HEK293T (cell line): ENCODE measurements at regions not wholly inside any gene's neighbourhood (a gene's known extent, or its start where the extent isn't known, plus 50 kb on each side); places are given as distances from the start of the nearest gene placed in this dataset.

ENCODE experiments used
- CTCF ChIA-PET: fragments of 350-600 bp; formaldehyde crosslinking; extraction: SDS; loops from one replicate; lab custom pipeline; 2021; ENCODE audit warnings: antibody characterized with exemption, inconsistent platforms; lab: Yijun Ruan, JAX
- POLR2A ChIA-PET: fragments of 350-600 bp; formaldehyde crosslinking; extraction: SDS; loops from one replicate; lab custom pipeline; 2020; ENCODE audit warnings: antibody characterized with exemption, inconsistent platforms; lab: Yijun Ruan, JAX
- DNase-seq: peaks from one replicate; pipeline ENCODE4 v3.0.0; 2012; ENCODE audit warnings: mixed read lengths; ENCODE audit errors: extremely low spot score
- ARNT ChIP-seq: fragments of 450-650 bp; IDR thresholded peaks from 2 replicates; pipeline ENCODE4 v1.6.1; 2017; ENCODE audit warnings: mild to moderate bottlenecking
- BHLHE40 ChIP-seq: fragments of 450-650 bp; IDR thresholded peaks from 2 replicates; pipeline ENCODE4 v1.6.1; 2016; ENCODE audit warnings: mild to moderate bottlenecking, moderate library complexity, borderline replicate concordance
- CTBP1 ChIP-seq: fragments of 450-650 bp; IDR thresholded peaks from 2 replicates; pipeline ENCODE4 v1.6.1; 2016; ENCODE audit warnings: borderline replicate concordance
- ELF4 ChIP-seq: fragments of 450-650 bp; IDR thresholded peaks from 2 replicates; pipeline ENCODE4 v1.6.1; 2017; ENCODE audit warnings: antibody characterized with exemption
- FOXA1 ChIP-seq: fragments of 450-650 bp; IDR thresholded peaks from 2 replicates; pipeline ENCODE4 v1.6.1; 2016; ENCODE audit warnings: mild to moderate bottlenecking
- FOXK2 ChIP-seq: fragments of 450-650 bp; IDR thresholded peaks from 2 replicates; pipeline ENCODE4 v1.6.1; 2016; ENCODE audit warnings: mild to moderate bottlenecking
- FOXM1 ChIP-seq: fragments of 450-650 bp; IDR thresholded peaks from 2 replicates; pipeline ENCODE4 v1.6.1; 2017; ENCODE audit warnings: mild to moderate bottlenecking, borderline replicate concordance
- HDGF ChIP-seq: fragments of 450-650 bp; IDR thresholded peaks from 2 replicates; pipeline ENCODE4 v1.6.1; 2017; ENCODE audit warnings: antibody characterized with exemption, borderline replicate concordance
- L3MBTL2 ChIP-seq: fragments of 450-650 bp; conservative IDR thresholded peaks from 2 replicates; pipeline ENCODE4 v1.6.1; 2016; ENCODE audit warnings: mild to moderate bottlenecking
- LEF1 ChIP-seq: fragments of 450-650 bp; IDR thresholded peaks from 2 replicates; pipeline ENCODE4 v1.6.1; 2017; ENCODE audit warnings: mild to moderate bottlenecking, borderline replicate concordance
- NFRKB ChIP-seq: fragments of 450-650 bp; IDR thresholded peaks from 2 replicates; pipeline ENCODE4 v1.6.1; 2016; ENCODE audit warnings: mild to moderate bottlenecking, moderate library complexity
- PKNOX1 ChIP-seq: fragments of 450-650 bp; IDR thresholded peaks from 2 replicates; pipeline ENCODE4 v1.6.1; 2016
- SP1 ChIP-seq: fragments of 450-650 bp; IDR thresholded peaks from 2 replicates; pipeline ENCODE4 v1.6.1; 2017
- SUZ12 ChIP-seq: fragments of 450-650 bp; IDR thresholded peaks from 2 replicates; pipeline ENCODE4 v1.6.1; 2016; ENCODE audit warnings: mild to moderate bottlenecking
- TARDBP ChIP-seq: fragments of 450-650 bp; IDR thresholded peaks from 2 replicates; pipeline ENCODE4 v1.6.1; 2016
- ZNF384 ChIP-seq: fragments of 450-650 bp; IDR thresholded peaks from 2 replicates; pipeline ENCODE4 v1.6.1; 2016

- TF ChIP-seq FOXK2 (no peak), PKNOX1 (no peak), LEF1 (no peak), FOXM1 (no peak), HDGF (no peak), TARDBP (no peak), NFRKB (no peak), ZNF384 (no peak), CTBP1 (no peak), ARNT (no peak), BHLHE40 (no peak), L3MBTL2 (no peak), SUZ12 (no peak), FOXA1 (no peak), ELF4 (no peak), SP1 (no peak)
These were observed 238.8 kb downstream of the CNTN3 start for GRCh38 chr3:74375653-74376052.

DNA sequence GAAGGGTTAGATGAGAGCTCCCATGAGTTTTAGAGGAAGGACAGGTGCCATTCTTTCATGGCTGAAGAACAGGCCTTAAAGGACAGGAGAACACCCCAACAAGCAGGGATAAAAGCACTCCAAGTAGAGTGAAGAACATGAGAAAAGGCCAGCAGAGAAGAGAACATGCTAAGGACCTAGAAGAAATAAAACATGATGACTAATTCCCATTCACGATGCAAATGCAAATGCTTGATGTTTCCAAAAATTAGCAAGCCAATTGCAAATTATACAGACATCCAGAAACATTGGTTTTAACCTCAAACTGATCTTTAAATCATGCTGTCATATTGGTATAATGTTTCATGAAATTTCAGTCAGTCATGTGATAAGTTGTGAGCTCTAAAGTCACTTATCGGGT is 241.7 kb downstream of the CNTN3 start:
- TF ChIP-seq BHLHE40 (no peak), NFRKB (no peak), HDGF (no peak), FOXA1 (no peak), ARNT (no peak), ZNF384 (no peak)
- POLR2A ChIA-PET = no interaction called here
- CTCF ChIA-PET = no interaction called here
- no peak for DNase-seq

More at GRCh38 chr3:74375653-74376052, 238.8 kb downstream of the CNTN3 start:
- ChIA-PET POLR2A (no interaction called here), CTCF (no interaction called here)
- no peak for DNase-seq

DNA sequence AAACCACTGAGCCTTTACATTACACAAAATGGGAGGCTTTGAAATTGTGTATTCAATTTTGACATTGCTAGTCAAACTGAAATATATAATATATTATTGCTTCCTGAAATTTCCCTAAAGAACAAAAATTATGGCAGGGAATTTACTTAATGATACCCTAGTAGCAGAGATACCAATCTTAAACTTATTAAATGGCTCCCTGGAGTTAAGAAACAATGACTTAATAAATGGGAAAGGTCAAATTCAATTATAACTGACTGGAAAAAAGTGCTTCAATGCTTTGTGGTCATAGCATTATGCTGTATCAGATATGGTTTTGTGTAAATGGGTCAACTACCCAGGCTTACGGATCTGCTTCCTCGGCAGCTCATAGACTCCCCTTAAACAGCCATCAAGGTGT is 244.1 kb downstream of the CNTN3 start:
- CTCF ChIA-PET = no interaction called here
- DNase-seq = no peak
- POLR2A ChIA-PET = no interaction called here
- no peak for TF ChIP-seq FOXM1
- no peak for TF ChIP-seq ELF4
- TF ChIP-seq BHLHE40 = no peak
- no peak for TF ChIP-seq LEF1
- TF ChIP-seq L3MBTL2 = no peak
- TF ChIP-seq NFRKB = no peak
- TF ChIP-seq PKNOX1 = no peak
- no peak for TF ChIP-seq FOXK2
- TF ChIP-seq TARDBP = no peak
- no peak for TF ChIP-seq SP1
- TF ChIP-seq CTBP1 = no peak
- TF ChIP-seq SUZ12 = no peak
- TF ChIP-seq ARNT = no peak
- no peak for TF ChIP-seq HDGF
- TF ChIP-seq ZNF384 = no peak
- TF ChIP-seq FOXA1 = no peak

DNA sequence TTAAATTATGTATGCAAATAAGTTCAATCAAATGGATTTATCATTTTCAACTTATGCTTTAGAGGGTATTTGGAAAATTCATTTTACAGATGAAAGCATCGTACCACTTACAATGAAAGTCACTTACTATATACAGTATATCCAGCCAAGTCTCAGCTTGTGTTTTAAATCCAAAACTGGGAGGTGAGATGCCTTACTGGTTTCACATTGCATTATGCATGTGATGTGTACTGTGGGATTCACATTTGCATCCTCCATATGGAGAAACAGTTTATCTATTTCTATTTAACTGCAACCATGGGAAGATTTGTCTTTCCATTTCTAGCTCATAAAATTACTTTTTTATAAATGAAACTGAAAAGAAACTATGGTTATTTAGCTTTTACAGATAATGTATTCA is 248.1 kb downstream of the CNTN3 start:
- CTCF ChIA-PET = no interaction called here
- DNase-seq = no peak
- POLR2A ChIA-PET = no interaction called here
- TF ChIP-seq NFRKB (no peak), SUZ12 (no peak), FOXM1 (no peak), L3MBTL2 (no peak), PKNOX1 (no peak), FOXK2 (no peak), ARNT (no peak), TARDBP (no peak), BHLHE40 (no peak), ELF4 (no peak), CTBP1 (no peak), ZNF384 (no peak), SP1 (no peak), HDGF (no peak), FOXA1 (no peak), LEF1 (no peak)

DNA sequence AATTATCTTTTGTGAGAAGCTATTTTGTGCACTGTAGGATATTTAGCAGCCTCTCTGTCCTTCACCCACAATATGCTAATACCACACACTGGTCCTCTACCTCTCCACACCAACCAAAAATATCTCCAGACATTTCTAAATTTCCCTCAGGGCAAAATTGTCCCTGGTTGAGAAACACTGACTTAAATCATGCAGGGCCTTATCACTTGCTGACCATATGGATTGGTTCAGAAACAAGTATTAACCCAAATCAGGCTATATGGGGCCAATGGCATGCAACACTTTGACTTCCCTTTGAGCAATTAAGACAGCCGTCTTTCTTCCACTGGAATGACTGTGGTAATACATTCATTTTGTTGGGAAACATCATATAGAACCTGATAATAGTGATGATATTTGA is 251.1 kb downstream of the CNTN3 start:
- no peak for DNase-seq
- TF ChIP-seq SP1 = no peak
- TF ChIP-seq FOXM1 = no peak
- no peak for TF ChIP-seq L3MBTL2
- no peak for TF ChIP-seq BHLHE40
- TF ChIP-seq FOXK2 = no peak
- TF ChIP-seq ARNT = no peak
- TF ChIP-seq FOXA1 = no peak
- no peak for TF ChIP-seq CTBP1
- no peak for TF ChIP-seq SUZ12
- no peak for TF ChIP-seq ZNF384
- TF ChIP-seq ELF4 = no peak
- no peak for TF ChIP-seq HDGF
- no peak for TF ChIP-seq LEF1
- no peak for TF ChIP-seq PKNOX1
- no peak for TF ChIP-seq TARDBP
- no peak for TF ChIP-seq NFRKB
- ChIA-PET CTCF (no interaction called here), POLR2A (no interaction called here)
